ENCODE measurements at regions not wholly inside any gene's neighbourhood (a gene's known extent, or its start where the extent isn't known, plus 50 kb on each side); places are given as distances from the start of the nearest gene placed in this dataset.

DNA sequence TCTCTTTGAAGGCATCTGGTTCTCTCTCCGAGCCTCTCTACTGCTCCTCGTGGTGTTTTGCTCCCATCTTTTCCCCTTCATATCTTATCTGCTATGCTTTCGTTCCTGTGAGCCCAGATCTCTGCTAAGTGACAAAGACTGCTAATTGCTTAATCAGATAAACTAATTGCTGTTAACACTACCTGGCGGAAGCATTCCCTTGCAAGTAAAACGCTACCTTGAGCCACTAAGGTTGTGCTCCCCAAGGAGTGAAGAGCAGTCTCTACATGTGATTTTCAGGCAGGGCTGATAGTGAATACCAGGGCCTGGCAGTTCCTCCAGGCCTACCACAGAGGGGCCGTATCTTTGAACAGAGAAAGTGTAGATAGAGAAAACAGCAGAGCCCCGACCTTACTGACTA is 244.0 kb upstream of the GATB start:
- Histone ChIP-seq H3K36me3 (ENCODE audit: control insufficient read depth, insufficient read depth, low read length) (no peaks in the 10 kb centered on the region), H3K4me1 (ENCODE audit: control insufficient read depth, insufficient read depth, low read length) (no peaks in the 10 kb centered on the region), H3K4me3 (ENCODE audit: low read length) (no peak overlapping the region), H3K9ac (ENCODE audit: low read length) (no peak overlapping the region), H3K27me3 (ENCODE audit: control insufficient read depth, insufficient read depth, low read length) (no peaks in the 10 kb centered on the region), H3K27ac (ENCODE audit: low read depth, low read length) (no peak overlapping the region)

- Histone ChIP-seq H3K27ac (ENCODE audit: low read depth, low read length) (no peak overlapping the region), H3K4me1 (ENCODE audit: control insufficient read depth, insufficient read depth, low read length) (no peaks in the 10 kb centered on the region), H3K27me3 (ENCODE audit: control insufficient read depth, insufficient read depth, low read length) (no peaks in the 10 kb centered on the region), H3K36me3 (ENCODE audit: control insufficient read depth, insufficient read depth, low read length) (no peaks in the 10 kb centered on the region), H3K4me3 (ENCODE audit: low read length) (no peak overlapping the region), H3K9ac (ENCODE audit: low read length) (no peak overlapping the region)
Measured at GRCh38 chr4:152000518-152000917, 239.7 kb upstream of the GATB start.

GRCh38 chr4:151998723-151999122 is 237.9 kb upstream of the GATB start:
- Histone ChIP-seq H3K36me3 (ENCODE audit: control insufficient read depth, insufficient read depth, low read length) (no peaks in the 10 kb centered on the region), H3K4me1 (ENCODE audit: control insufficient read depth, insufficient read depth, low read length) (no peaks in the 10 kb centered on the region), H3K9ac (ENCODE audit: low read length) (no peak overlapping the region), H3K27ac (ENCODE audit: low read depth, low read length) (no peak overlapping the region), H3K27me3 (ENCODE audit: control insufficient read depth, insufficient read depth, low read length) (no peaks in the 10 kb centered on the region), H3K4me3 (ENCODE audit: low read length) (no peak overlapping the region)

DNA sequence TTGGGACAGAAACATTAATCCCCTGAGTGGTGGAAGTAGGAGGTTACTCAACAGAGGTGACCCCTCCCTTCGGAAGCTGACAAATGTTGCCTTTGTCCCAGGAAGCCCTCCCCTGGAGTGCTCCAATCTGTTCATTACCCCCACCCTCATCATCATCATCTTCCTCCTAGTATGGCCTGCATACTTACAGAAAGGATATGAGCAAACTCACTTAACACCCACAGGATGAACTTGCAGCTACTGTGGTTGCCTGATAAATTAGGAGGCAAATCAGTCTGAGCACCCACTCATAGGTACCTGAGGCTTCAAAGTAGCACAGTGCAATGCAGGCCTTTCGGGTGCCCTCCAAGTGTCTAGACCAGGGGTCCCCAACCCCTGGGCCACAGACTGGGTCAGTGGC is 236.7 kb upstream of the GATB start:
- no peaks in the 10 kb centered on the region for H3K27me3 ChIP-seq (ENCODE audit: control insufficient read depth, insufficient read depth, low read length)
- H3K4me3 ChIP-seq (ENCODE audit: low read length) = no peak overlapping the region
- H3K36me3 ChIP-seq (ENCODE audit: control insufficient read depth, insufficient read depth, low read length) = no peaks in the 10 kb centered on the region
- no peak overlapping the region for H3K9ac ChIP-seq (ENCODE audit: low read length)
- no peak overlapping the region for H3K27ac ChIP-seq (ENCODE audit: low read depth, low read length)
- H3K4me1 ChIP-seq (ENCODE audit: control insufficient read depth, insufficient read depth, low read length) = no peaks in the 10 kb centered on the region

GRCh38 chr4:151994429-151994828 is 233.6 kb upstream of the GATB start:
- Histone ChIP-seq H3K27ac (ENCODE audit: low read depth, low read length) (no peak overlapping the region), H3K4me1 (ENCODE audit: control insufficient read depth, insufficient read depth, low read length) (peaks cover 5% of the 10 kb centered on the region), H3K9ac (ENCODE audit: low read length) (no peak overlapping the region), H3K4me3 (ENCODE audit: low read length) (no peak overlapping the region), H3K36me3 (ENCODE audit: control insufficient read depth, insufficient read depth, low read length) (no peaks in the 10 kb centered on the region), H3K27me3 (ENCODE audit: control insufficient read depth, insufficient read depth, low read length) (no peaks in the 10 kb centered on the region)

GRCh38 chr4:151993521-151993920 is 232.7 kb upstream of the GATB start:
- Histone ChIP-seq H3K4me3 (ENCODE audit: low read length) (no peak overlapping the region), H3K36me3 (ENCODE audit: control insufficient read depth, insufficient read depth, low read length) (no peaks in the 10 kb centered on the region), H3K27ac (ENCODE audit: low read depth, low read length) (no peak overlapping the region), H3K27me3 (ENCODE audit: control insufficient read depth, insufficient read depth, low read length) (no peaks in the 10 kb centered on the region), H3K9ac (ENCODE audit: low read length) (no peak overlapping the region), H3K4me1 (ENCODE audit: control insufficient read depth, insufficient read depth, low read length) (peaks cover 8% of the 10 kb centered on the region)

DNA sequence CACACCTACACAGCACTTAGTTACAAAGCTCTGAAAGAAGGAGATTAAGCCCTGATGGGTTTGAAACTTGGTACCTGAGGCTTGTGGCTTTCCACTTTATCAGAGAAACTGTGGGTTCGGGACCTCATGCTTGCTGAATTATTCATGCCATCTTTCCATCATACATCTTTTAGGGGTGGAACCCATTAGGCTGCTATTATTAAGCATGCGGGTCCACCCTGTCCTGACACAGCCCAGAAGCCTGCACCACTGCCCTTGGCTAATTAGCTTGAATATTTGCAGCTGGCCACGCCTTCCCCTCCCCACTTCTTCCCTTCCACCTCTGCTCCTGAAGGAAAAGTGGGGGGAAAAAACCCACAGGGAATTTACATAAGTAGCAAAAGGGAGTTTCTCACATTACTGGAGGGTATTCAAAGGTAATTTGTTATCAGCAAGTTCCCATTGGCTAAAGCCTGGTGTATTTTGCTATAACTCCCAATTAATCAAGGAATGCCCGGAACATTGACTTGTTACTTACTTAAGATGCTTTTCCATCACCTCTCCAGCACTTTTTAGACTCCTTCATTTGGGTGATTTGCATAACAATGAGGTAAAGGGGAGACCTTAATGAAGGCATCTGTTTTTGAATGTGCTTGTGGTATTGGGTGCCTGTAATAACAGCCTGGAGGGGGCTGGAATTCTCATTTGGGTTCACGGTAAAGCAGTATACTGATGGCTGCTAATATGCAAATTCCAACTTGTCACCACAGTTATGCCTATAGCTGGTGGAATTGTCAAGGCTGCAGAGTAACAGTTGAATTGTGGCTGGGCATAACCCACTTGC is 231.7 kb upstream of the GATB start:
- Histone ChIP-seq H3K27ac (ENCODE audit: low read depth, low read length) (peak overlapping the region; percentile 40), H3K4me1 (ENCODE audit: control insufficient read depth, insufficient read depth, low read length) (peaks cover 8% of the 10 kb centered on the region), H3K4me3 (ENCODE audit: low read length) (no peak overlapping the region), H3K36me3 (ENCODE audit: control insufficient read depth, insufficient read depth, low read length) (no peaks in the 10 kb centered on the region), H3K27me3 (ENCODE audit: control insufficient read depth, insufficient read depth, low read length) (no peaks in the 10 kb centered on the region), H3K9ac (ENCODE audit: low read length) (no peak overlapping the region)

- H3K4me1 ChIP-seq (ENCODE audit: control insufficient read depth, insufficient read depth, low read length) = peaks cover 8% of the 10 kb centered on the region
- H3K27me3 ChIP-seq (ENCODE audit: control insufficient read depth, insufficient read depth, low read length) = no peaks in the 10 kb centered on the region
- H3K9ac ChIP-seq (ENCODE audit: low read length) = no peak overlapping the region
- peak overlapping the region; percentile 40 for H3K27ac ChIP-seq (ENCODE audit: low read depth, low read length)
- no peak overlapping the region for H3K4me3 ChIP-seq (ENCODE audit: low read length)
- no peaks in the 10 kb centered on the region for H3K36me3 ChIP-seq (ENCODE audit: control insufficient read depth, insufficient read depth, low read length)
Measured at GRCh38 chr4:151991884-151992167, 231.0 kb upstream of the GATB start.

DNA sequence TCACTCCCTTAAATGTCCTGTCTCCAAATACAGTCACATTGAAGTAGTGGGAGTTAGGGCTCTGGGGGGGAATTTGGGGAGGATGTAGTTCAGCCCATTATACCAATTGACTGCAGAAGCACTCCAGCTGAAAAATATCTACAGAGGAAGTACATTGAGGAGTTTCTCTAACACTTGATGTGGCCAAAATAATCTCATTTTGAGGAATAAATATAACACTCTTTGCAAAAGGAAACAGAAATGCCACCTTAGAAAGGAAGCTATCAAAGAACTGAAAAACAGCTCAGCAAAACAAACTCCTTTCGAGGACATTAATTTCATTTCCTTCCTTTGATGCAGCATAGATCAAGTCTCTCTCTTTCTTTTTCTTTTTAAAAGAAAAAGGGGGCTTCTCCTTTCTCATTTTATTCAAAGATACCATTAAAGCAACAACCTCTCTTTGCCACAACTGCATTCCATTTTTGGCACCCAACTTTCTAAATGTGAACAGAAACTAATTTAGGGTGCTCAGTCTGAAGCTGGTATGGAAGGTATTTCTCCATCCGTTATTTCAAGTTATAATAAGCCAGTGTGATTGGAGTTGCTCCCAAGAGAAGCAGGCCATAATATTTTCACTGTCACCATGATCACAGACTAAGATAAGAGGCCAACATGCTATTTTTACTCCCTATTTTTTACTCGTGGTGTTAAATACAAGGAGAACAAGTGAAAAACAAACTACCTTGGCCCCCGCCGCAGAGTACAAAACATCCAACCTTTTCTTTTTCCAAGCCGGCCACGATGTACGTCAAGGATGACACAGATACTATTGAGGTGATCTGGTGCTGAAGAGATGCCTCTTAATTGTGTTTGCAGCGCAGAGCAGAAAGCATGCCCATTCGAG is 230.4 kb upstream of the GATB start:
- peaks cover 8% of the 10 kb centered on the region for H3K4me1 ChIP-seq (ENCODE audit: control insufficient read depth, insufficient read depth, low read length)
- no peak overlapping the region for H3K9ac ChIP-seq (ENCODE audit: low read length)
- H3K27ac ChIP-seq (ENCODE audit: low read depth, low read length) = peak overlapping the region; percentile 40
- H3K4me3 ChIP-seq (ENCODE audit: low read length) = no peak overlapping the region
- H3K27me3 ChIP-seq (ENCODE audit: control insufficient read depth, insufficient read depth, low read length) = no peaks in the 10 kb centered on the region
- no peaks in the 10 kb centered on the region for H3K36me3 ChIP-seq (ENCODE audit: control insufficient read depth, insufficient read depth, low read length)

DNA sequence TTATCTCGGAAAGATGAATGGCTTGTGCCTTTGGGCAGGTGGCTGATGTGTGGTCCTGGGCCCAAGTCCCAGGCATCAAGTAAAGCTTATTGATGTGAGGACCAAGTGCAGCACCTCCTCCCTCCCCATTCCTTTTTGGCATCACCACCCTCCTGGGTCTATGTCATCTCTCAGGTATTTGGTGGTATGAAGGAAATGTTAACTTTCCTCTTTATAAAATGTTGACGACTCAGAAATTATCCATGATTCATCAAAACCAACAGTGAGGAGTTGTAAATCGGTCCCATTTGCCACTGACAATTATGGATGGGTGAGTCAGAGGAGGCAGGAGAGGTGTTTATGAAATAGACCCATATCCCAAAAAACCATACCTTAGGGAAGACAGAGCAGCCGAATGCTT is 229.4 kb upstream of the GATB start:
- Histone ChIP-seq H3K36me3 (ENCODE audit: control insufficient read depth, insufficient read depth, low read length) (no peaks in the 10 kb centered on the region), H3K27ac (ENCODE audit: low read depth, low read length) (no peak overlapping the region), H3K27me3 (ENCODE audit: control insufficient read depth, insufficient read depth, low read length) (no peaks in the 10 kb centered on the region), H3K4me3 (ENCODE audit: low read length) (no peak overlapping the region), H3K9ac (ENCODE audit: low read length) (no peak overlapping the region), H3K4me1 (ENCODE audit: control insufficient read depth, insufficient read depth, low read length) (peaks cover 8% of the 10 kb centered on the region)

GRCh38 chr4:151988591-151988990 is 227.8 kb upstream of the GATB start:
- Histone ChIP-seq H3K4me1 (ENCODE audit: control insufficient read depth, insufficient read depth, low read length) (peaks cover 8% of the 10 kb centered on the region), H3K36me3 (ENCODE audit: control insufficient read depth, insufficient read depth, low read length) (no peaks in the 10 kb centered on the region), H3K27ac (ENCODE audit: low read depth, low read length) (no peak overlapping the region), H3K9ac (ENCODE audit: low read length) (no peak overlapping the region), H3K27me3 (ENCODE audit: control insufficient read depth, insufficient read depth, low read length) (no peaks in the 10 kb centered on the region), H3K4me3 (ENCODE audit: low read length) (no peak overlapping the region)

GRCh38 chr4:151987606-151988005 is 226.8 kb upstream of the GATB start:
- Histone ChIP-seq H3K27ac (ENCODE audit: low read depth, low read length) (no peak overlapping the region), H3K4me3 (ENCODE audit: low read length) (no peak overlapping the region), H3K36me3 (ENCODE audit: control insufficient read depth, insufficient read depth, low read length) (no peaks in the 10 kb centered on the region), H3K4me1 (ENCODE audit: control insufficient read depth, insufficient read depth, low read length) (peaks cover 8% of the 10 kb centered on the region), H3K27me3 (ENCODE audit: control insufficient read depth, insufficient read depth, low read length) (no peaks in the 10 kb centered on the region), H3K9ac (ENCODE audit: low read length) (no peak overlapping the region)

GRCh38 chr4:151983854-151984253 is 223.0 kb upstream of the GATB start:
- Histone ChIP-seq H3K9ac (ENCODE audit: low read length) (no peak overlapping the region), H3K4me1 (ENCODE audit: control insufficient read depth, insufficient read depth, low read length) (peaks cover 3% of the 10 kb centered on the region), H3K36me3 (ENCODE audit: control insufficient read depth, insufficient read depth, low read length) (no peaks in the 10 kb centered on the region), H3K27me3 (ENCODE audit: control insufficient read depth, insufficient read depth, low read length) (no peaks in the 10 kb centered on the region), H3K4me3 (ENCODE audit: low read length) (no peak overlapping the region), H3K27ac (ENCODE audit: low read depth, low read length) (no peak overlapping the region)

Measured in rectal smooth muscle tissue (tissue), 1 donor.